NCI-H2227 (cell line): ENCODE measurements at regions not wholly inside any gene's neighbourhood (a gene's known extent, or its start where the extent isn't known, plus 50 kb on each side); places are given as distances from the start of the nearest gene placed in this dataset.

Experiments used
- DNase-seq: peaks from one replicate; lab custom pipeline; 2025; ENCODE audit not compliant: unreplicated experiment; lab: John Stamatoyannopoulos, UW

DNA sequence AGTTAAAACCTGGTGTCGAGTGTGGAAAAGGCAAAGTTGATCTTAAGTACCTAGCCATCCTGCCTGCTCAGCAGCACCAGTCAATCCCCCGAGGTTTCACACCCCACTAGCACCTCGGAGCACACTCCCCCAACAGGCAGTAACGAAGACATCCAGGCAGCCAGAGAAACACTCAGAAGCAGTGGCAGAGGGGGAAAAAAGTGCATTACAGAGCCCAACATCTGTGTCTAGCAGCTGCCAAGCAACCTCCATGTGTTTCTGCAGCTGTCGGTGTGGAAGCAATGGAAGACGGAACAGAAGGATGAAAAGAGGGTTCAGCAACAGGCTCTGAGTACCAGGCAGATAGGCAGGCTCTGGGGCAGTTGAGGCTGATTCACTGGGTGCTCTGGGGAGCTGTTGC, 73.4 kb upstream of the PROX1 start:
- DNase-seq, result no peak

DNA sequence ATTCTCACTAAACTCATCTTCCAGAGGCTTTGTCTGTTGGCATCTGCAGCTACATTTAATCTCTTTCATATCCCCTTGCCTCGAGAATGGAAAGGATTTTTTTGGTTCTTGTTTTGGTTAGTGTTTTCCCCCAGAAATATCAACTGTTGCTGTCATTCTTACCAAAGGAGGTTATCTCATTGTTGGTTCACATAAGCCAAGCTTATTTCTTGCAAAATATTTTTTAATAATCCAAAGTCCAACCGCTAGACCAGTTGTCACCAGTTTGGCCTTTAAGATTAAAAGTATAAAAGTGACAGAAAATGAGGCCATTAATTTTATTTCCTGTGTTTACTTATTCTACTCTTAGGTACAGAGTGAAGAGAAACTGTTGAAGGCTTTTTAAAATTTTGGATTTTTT, 66.5 kb upstream of the PROX1 start:
- DNase-seq, result no peak

DNA sequence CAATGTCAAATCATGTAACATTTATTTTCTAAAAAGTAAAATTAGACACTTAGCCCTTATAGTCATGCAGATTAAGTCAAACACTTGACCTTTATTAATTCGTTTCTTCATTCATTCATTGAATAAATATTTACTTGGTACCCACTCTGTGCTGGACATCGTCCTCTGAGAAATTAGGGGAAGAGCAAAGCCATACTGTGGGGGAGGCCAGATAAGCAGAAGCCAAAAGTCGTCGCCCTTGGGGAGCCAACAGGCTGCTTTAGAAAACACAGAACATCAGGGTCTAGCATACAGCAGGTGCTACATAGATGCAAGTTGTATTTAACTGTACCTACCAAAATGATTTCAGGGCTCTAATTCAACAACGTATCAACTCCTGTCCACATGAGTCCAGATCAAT, 66.1 kb upstream of the PROX1 start:
- no peak for DNase-seq

DNA sequence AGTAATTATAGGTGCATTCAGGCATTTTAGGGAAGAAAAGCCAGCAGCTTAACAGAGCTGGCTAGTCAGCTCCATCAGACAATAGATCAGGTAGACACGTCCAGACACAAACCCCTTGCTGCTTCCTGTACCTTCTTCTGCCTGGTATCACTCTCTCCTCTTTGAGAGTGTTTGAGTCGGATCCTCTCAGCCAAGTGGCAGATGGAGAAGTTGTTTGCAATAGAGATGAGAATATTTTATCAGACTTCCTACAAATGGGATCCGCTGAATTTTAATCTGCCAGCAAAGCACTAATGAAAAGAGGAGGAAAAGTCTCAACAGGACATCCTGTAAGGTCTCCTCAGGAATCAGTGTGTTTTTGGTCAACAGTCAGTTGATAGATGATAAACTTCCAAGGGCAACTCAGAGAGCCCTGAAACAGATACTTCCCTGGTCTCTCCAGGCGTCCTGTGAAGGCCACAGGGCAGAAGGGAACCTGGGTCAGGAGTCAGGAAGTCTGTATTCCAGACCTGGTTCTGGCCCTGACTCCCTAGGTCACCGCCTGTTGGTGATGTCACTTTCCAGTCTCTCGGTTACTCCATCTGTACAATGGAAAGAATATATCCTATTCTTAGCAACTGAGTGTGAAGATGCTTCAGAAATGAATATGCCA, 62.1 kb upstream of the PROX1 start:
- DNase-seq, result no peak

DNA sequence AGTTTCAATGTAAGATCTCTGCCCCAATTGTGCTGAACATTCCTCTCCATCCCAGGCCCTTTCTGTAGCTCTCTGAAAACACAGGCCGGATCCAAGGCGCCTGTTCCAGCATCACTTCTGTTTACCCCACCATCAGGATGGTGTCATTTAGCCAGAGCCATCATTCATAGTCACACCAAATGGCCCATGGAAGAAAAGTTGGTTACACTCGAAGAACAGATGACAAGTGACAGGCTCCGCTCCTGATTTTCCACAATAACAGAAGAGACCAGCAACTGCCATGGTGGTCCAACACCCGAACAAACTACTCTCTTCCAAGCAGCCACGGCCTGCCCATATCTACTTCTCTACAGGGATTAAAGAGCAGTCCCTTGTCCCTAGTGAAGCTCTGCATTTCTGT, 59.9 kb upstream of the PROX1 start:
- DNase-seq, result no peak

DNA sequence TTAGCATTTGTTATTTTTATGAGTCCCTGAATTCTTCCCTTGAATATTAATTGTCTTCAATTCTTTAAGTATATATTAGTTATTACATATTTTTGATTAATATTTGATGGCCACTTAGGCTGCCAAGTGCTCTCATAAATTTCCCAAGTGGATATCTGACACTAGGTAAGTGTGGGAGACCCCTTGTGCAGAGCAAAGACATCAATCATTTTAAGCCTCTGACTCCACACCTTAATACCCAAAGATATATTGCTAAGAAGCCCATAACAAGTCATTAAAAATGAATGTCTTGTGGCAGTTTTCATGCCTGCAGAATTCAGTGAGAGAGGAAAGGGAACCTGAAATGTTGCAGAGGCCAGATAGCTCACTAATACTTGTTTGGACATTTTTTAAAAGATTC, 58.4 kb upstream of the PROX1 start:
- DNase-seq, result no peak

DNA sequence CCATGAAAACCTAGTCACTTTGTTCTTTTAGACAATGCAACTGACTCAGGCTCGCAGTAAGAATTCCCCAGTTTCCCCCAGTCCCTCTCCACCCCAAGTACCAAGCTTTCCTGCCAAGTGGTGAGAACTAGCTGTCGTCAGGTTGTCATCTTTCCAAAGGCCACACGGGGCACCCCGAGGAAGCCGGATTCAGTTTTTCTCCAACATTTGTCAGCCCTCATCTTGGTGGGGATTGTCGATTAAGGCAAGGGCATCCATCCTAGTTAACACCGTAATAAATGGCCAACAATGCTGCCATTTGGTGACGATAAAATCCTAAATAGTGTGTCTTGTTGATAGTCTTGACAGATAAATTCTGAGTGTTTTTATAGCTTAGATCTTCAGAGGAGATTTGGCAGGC, 55.9 kb upstream of the PROX1 start:
- DNase-seq, result no peak

DNA sequence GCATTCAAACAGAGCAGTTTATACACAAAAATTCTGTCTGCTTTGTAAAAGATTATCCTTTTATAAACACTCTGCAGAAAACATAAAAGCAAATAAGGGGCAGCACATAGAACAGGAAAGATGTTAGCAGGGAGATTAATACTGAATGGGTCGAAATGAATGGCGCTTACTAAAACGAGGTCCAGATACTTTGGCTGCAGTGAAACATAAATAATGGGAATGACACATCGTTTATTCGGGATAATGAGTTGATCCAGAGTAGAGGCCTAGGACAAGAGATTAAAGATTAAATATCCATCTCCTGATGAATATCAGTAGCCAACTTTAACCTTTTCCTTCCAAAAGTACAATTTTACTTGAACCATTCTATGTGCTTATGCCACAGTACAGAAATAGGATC, 54.4 kb upstream of the PROX1 start:
- DNase-seq, result no peak

DNA sequence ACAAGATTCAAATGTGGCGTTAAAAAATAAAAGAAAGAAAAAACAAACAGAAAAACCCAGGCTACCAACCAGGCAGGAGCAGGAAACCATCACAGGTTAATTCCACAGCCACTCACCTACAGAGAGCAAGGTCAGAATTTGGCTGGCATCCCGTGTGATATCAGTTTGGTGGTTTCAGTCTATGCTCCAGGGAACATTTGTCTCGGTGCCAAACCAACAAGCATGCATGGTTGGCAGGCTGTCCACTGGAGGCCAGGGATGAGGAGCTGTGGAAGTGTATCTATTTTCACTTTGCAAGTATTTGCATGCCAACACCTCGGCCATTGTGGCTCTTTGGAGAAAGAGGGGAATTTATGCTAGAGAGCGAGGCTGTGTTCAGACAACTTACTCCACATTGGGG, 53.1 kb upstream of the PROX1 start:
- DNase-seq, result no peak

DNA sequence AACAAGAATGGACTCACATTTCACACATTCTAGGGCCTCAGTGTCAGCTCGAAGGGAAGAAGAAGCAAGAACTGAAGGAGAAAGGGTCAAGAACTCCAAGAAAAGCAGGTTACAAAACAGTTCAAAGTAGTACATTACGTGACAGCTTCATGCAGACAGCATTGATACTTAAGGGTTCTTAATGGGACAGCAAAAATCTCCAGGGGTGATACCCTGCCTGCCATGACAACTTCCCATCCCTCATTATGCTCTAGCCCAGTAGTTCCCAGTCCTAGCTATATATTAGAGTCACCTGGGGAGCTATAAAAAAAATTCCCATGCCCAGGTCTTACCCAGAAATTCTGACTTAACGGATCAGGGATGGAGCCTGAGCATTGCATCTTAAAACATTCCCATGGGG, 51.2 kb upstream of the PROX1 start:
- no peak for DNase-seq
